GM18873 (cell line): ENCODE measurements at regions not wholly inside any gene's neighbourhood (a gene's known extent, or its start where the extent isn't known, plus 50 kb on each side); places are given as distances from the start of the nearest gene placed in this dataset.
A peak's percentile ranks its signal among the peaks of the same experiment; 100 is the strongest.

Experiments
- ATAC-seq: cut with Tn5 transposase; IDR thresholded peaks from one replicate; pipeline ENCODE4 v1.9.1; 2021; ENCODE audit warnings: mild to moderate bottlenecking, moderate library complexity, moderate number of reproducible peaks; ENCODE audit not compliant: unreplicated experiment, low FRiP score

DNA sequence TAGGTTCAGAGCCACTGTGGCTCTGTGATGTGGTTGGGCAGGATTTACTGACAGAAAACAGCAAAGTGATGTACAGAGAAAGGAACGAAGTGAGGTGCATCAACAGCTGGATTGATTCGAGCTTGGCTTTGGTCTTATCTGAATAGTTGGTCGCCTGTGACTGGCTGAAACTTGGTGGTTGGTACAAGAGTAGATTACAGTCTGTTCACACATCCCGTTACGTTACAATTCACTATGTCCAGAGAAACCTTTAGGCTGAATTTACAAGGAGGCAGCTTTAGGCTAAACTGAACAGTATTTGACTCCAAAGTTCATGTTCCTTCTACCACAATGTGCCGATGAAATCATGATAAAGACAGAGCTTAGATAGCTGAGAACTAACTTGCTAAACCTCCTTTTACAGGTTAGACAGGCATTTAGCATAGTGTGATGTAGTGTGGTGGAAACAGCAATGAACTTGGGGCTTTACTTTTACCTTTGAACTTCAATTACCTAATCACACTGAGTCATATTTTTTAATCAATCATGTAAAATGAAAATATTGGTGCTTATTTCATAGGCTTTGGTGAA lies 210.2 kb upstream of the PUM3 start:
- ATAC-seq = no peak

DNA sequence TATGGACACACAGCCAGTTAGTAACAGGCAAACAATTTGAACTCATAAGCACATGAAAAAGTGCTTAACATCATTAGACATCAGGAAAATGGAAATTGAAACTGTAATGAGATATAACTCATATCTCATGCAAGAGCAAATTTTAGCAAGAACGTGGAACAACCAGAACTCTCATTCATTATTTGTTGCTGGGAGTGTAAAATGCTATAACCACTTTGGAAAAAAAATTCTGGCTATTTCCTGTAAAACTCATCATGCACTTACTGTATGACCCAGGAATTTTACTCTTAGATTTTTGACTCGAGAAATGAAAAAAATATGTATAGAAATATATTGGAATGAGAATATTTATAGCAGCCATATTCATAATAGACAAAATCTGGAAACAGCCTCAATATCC lies 205.7 kb upstream of the PUM3 start:
- ATAC-seq = no peak

DNA sequence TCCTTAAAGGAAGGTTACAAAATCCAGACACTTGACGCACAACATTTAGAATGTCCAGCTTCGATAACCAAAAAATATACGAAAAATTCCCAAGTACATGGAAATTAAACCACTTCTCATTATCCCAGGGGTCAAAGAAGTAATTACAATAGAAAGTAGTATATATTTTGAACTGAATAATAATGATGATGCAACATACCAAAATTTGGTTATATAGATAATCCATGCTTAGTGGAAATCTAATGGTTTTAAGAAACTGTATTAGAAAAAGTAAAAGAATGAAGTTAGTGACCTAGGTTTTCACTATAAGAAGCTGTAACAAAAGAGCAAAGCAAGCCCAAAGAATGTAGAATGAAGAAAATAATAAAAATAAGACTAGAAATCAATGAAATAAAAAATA lies 204.0 kb upstream of the PUM3 start:
- no peak for ATAC-seq

DNA sequence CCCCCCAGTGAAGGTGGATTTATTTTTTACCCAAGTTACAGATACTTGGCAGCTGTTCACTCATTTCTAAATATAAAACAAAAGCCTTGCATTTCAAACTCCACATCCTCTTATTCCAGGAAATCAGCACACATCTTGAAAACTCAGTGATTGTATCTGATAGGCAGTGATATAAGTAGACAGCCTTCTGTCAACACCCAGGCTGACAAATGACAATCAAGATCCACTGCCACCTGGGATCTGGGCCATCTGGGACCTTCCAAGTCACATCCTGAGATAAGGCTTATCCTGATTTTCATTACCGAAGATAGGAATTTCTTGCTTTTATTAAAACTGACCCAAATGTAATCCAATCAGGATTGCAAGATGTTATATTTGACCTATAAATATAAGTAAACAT lies 201.3 kb upstream of the PUM3 start:
- no peak for ATAC-seq

DNA sequence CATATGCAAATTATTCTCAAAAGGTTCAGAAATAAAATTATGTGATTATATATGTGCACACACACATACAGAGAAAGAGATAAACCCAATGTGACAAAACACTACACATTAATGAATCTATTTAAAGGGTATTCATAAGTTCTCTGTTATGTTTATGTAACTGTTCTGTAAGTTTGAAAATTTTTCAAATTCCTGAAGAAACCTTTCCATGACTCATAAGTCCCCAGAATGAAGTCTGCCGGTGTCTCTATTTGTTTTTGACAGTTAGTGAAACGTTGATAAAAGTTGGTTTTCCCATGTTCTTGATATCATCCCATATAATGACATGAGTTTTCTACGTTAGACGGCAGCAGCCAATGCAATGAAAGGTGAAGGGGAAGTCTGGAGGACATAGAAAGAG lies 199.5 kb upstream of the PUM3 start:
- ATAC-seq = no peak

DNA sequence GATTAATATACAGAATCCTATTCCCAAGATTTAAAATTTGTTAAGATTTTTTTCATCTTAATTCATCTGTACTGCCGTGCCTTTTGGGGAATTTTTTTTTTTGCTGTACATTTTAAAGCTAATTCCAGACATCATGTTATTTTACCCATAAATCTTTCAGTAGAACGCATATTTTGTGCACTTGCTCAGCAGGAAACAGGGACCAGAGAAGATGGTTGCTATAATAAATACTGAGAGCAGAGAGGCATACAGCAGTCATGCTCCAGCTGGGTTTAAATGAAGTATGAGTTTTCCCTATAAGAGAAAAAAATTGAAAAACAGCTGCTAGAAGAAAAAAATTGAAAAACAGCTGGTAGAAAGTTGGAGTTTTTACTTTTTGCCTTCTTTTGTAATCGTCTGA lies 196.9 kb upstream of the PUM3 start:
- ATAC-seq = no peak

DNA sequence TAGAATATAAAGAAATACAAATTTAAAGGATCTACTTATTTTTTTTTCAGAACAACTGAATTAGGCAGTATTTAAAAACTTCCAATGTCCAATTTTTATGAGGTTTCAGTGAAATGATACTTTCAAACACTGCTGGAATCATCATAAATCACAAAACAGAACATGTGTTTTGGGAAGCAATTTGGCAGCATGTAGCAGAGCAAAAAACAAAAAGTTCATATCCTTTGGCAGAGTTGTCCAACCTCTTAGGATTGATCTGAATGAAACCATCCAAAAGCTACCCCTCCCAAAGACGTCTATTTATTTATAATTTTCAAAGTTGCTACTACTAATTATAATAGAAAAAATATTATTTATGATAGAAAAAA lies 192.4 kb upstream of the PUM3 start:
- ATAC-seq = no peak

DNA sequence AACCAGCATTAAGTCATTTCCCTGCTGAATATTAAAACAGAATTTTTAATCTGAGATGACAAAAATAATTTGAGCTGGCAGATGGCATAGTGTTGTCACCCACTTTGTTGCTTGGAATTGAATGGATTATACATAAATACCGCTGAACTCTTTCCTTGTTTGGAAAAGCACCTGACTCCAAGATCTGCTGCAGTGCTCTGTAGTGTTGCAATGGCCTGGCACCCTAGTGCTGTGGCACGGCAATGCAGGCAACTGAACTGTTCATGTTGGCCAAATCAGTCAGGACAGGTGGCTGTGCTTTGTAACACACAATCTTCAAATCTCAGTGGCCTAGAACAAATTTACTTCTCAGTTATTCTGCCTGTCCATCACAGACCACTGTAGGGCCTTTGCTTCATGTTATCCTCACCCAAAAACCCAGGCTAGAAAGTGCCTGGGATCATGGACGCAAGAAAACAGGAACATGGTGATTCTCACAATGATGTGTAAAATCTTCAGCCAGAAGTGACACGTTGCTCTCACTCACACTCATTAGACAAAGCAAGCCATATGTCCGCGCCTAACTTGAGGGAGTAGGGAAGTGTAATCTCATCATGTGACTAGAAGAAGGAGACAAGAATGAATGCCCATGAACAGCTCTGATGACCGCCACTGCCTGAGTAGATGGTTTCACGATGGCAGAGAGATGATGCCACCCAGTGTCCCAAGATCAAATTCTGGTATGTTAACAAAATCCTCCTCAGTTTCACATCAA lies 191.9 kb upstream of the PUM3 start:
- ATAC-seq = no peak

DNA sequence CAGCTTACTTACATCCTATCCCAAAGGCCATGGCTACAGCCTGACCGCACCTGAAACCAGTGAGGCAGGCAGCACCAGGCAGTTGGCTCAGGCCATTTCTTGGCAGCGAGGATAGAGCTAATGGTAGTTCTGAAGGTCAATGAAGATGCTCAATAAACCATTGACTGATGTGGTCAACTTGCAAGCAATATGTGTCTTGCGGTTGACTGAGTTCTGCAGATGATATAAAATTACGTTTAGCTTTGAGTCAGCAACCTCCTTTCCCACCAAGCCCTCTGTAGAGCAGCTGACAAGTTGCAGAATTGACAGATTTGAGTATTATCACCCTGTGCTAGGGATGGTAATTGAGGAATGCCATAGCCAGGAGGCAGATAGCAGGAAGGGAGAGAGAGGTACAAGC lies 189.0 kb upstream of the PUM3 start:
- ATAC-seq = peak; percentile 75

DNA sequence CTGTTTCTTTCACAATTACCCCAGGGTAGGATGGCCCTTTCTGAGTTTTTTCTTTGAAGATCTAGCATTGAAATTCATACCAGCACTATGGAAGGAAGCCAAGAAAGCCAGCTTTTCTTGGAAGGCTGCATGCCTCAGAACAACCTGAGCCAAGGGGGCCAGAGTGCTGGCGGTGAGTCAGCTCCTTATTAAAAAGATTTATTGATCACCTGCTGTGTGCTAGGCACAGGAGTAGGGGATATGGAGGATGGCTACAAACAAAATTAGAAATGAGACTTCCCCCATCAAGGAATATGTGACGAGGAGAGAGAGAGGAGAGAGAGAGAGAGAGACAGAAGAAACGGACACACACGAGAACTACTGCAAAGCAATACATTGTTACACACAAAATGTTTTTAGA lies 184.6 kb upstream of the PUM3 start:
- ATAC-seq = no peak

DNA sequence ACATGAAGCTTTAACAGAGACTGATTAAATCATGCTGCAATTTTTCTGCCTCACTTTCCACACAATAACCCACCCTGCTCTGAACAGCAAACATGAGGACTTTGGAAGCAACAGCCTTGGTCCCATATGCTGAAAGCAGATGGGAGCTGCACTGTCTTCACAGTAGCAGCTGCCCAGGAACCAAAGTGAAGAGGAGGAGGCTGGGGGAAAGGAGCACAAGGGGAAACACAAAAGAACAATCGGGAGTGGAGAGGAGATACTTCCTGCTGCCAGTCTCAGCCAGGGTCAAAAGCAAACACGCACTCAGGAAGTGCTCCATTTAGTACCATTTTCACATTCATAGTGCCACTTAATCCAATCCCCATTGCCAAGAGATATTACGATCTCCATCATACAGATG lies 183.3 kb upstream of the PUM3 start:
- no peak for ATAC-seq

DNA sequence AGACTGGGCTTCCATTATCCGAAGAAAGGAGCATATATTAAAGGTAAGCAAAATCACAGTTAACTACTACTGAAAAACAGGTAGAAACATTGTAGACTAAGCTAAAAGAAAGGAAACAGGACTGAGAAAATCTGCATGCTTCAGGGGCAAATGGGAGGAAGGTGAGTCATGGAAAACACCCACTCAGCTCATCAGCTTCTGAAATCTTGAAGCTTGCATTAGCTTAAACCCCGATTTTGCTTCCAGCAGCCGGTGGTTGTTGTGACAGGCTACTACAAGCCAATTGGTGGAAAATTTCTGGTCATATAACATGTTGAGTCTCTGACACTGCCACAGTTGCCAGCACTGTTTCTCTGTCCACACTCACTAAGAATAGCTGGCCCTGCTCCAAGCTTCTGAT lies 179.6 kb upstream of the PUM3 start:
- ATAC-seq = no peak

DNA sequence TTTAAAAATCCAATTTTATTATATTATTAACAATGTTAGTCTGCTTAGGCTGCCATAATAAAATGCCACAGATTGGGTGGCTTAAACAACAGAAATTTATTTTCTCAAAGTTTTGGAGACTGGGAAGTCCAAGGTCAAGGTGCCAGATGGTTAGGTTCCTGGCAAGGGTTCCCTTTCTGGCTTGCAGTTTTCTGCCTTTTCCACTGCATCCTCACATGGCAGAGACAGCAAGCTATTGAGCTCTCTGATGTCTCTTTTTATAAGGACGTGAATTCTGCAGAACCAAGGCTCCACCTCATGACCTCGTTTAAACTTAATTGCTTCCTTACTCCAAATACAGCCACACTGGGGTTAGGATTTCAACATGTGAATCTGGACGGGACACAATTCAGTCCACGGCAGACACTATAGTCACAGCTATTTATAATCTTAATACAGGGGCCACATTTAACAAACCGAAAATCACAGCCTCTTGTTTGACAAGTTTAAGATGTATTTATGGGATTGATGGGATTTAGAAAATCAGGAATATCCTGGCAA lies 174.9 kb upstream of the PUM3 start:
- no peak for ATAC-seq

DNA sequence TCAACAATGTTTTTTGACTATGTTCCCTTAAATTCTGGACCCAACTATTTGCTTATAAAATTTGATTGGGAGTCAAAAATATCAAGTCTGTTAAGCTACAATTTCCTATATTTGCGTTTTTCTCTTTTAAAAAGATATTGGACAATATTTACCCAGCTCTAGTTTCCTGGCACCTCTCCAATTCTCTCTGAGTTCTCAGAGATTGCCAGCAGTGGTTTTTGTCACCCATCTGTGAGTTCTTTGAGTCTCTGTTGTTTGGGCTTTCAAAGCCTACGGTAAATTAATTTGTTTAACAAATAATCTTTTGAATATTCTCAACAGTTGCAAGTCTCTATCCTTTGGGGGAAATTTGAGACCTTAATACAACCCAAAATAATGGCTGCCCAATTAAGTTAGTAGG lies 174.2 kb upstream of the PUM3 start:
- ATAC-seq = no peak

DNA sequence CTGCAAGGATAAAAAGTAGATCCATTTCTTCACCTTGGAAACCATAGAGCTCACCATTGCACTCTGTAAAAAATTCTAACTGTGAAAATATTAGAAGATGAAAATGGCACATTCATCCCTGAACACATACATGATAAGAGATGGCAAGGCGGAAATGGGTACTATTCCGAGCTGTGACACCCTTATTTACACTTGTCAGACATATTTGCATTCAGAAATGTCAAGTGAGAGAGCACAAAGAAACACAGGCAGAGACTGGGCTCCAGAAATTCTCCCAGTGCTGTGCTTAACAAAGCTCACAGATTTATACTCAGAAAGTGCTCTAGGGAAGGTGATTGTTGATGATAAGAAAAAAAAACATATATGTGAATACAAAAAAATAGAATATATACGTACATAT lies 170.3 kb upstream of the PUM3 start:
- ATAC-seq = no peak

DNA sequence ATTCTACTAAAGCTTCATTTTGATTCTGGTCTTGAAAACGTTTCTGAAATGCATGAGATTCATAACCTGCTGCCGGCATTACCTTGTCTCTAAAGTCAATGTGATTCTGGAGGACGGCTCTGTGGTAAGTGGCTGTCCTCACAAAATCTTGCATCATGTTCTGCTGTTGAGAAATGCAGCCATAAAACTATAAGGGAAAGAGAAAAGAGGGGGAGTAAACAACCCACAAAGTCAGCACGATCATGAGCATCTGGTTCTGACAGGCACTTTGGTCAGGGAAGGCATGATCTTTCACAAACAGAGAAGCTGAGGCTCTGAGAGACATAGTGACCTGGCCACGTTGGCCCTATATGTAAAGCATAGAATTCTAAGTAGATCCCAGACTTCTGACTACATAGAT lies 168.9 kb upstream of the PUM3 start:
- ATAC-seq = no peak

DNA sequence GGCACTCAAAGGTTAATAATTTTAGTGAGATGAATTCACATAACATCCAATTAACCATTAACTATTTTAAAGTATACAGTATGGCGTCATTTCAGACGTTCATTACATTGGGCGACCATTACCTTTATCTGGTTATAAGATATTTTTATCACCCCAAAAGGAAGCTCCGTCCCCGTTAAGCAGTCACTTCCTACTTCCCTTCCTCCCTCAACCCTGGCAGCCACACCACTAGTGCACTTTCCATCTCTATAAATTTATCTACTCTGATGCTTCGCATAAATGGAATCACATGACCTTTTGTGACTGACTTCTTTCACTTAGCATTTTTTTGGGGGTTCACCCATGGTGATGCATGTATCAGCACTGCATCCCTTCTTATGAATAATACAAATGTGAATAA lies 168.3 kb upstream of the PUM3 start:
- no peak for ATAC-seq

DNA sequence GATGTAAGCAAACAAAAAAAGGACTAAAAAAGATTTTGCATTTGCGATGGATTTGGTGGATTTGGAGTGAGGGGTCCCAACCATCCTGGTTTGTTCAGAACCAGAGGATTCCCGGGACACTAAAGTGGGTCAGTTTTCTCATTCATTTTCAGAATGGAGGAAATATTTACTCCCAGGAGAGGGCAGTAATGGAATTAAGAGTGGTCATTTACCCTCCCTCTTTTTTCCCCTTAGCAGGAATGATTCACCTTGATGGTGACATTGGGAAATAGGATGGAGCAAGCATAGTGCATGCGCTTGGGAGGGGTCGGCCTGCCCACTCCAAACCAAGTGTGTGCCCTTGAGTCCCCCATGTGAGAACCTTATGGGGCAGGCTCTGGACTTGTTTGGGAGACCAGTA lies 164.2 kb upstream of the PUM3 start:
- no peak for ATAC-seq

DNA sequence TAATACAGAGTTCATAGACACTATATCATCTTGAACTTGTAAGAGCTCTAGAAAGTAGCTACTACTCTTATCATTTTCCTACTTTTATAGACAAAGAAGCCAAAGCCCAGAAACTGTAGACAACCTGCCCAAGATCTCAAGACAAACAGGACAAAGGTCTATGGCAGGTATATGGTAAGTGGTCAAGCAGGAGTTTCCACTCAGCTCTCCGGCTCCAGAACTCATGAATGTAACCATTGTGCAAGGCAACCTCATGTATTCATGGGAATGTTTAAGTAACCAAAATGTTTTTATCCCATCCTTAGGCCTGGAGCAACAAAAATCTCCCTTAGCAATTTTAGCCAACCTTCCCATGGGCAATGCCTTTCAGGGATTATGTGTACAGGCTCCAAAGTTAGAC lies 163.4 kb upstream of the PUM3 start:
- no peak for ATAC-seq

DNA sequence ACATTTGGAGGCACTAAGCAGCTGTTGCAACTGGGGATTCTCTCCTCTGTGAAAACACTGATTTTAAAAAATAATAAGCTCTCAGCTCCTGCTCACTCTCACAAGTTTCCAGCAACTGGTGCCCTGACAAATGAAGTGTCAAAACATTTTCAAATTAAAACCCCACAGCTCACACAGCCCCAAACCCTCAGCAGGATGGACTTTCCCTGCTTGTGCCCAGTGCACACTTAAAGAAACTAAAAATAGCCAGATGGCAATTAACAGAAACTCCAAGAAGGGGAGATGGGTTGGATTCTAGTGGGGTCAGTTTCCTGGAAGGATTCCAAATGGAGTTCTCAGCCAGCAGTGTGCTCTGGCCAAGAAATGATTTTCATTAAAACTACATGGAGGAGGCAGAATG lies 163.0 kb upstream of the PUM3 start:
- ATAC-seq = no peak

DNA sequence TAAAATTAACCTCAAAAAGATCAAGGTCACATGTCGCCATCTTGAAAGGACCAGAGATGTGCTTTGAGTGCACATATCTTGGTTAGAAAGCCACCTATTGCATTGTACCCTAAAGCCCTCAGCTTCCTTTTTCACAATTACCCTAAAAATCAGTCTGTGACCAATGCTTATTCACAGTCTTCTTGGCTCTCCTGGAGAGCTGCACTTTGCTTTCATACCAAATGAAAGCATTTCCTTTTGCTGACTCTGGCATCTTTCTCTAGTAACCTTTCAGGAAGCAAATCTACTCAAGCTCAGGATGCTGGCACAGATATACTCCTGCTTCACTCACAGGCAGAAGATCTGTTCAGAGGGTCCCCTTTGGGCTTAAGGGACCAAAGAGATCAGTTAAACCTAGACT lies 160.7 kb upstream of the PUM3 start:
- ATAC-seq = no peak

DNA sequence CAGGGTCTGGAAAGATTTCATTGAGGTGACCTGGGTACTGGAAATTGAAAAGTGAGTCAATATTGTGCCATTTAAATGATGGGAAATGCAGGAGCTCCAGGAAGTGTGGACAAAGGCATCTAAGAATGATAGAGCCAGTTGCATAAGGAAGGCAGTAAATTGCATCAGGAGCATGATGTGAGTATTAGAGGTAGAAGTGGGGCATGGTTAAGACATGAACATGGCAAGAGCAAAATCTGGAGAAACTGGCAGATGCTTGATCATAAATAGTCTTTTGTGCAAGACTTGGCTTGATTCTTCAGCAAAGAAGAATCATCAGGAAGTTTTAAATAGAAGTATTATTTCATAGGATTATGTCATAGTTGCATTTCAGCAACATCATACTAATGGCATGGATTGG lies 157.4 kb upstream of the PUM3 start:
- no peak for ATAC-seq

DNA sequence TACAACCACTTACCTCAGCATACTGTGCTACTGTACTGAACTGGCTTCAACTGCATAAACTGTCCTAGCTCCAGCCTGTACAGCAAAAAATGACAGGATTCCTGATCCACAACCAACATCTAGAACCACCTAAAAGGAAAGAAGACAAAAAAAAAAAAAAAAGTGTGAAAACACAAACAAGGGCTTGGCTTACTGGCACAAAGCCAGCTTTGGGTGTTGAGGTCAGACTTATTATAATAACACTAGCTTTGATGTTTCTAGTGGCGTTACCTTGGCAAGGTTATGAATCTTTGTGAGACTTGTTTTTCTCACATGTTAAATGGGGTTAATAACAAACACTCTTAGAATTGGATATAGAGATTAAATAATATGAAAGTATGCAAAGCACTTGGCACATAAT lies 148.5 kb upstream of the PUM3 start:
- ATAC-seq = no peak
